ENCODE measurements at regions not wholly inside any gene's neighbourhood (a gene's known extent, or its start where the extent isn't known, plus 50 kb on each side); places are given as distances from the start of the nearest gene placed in this dataset.

GRCh38 chr1:244350027-244350426 is 101.7 kb downstream of the ADSS2 start:
- TF ChIP-seq CTCF (IDR thresholded peaks at IDR 0.05; ENCODE audit: control insufficient read depth, extremely low read depth, insufficient read depth): no peak
- no peak overlapping the region for H3K4me3 ChIP-seq (ENCODE audit: low read depth, low read length)
- no peak for DNase-seq (ENCODE audit: low read depth)

GRCh38 chr1:244352156-244352830 is 99.4 kb downstream of the ADSS2 start:
- no peak for TF ChIP-seq CTCF (IDR thresholded peaks at IDR 0.05; ENCODE audit: control insufficient read depth, extremely low read depth, insufficient read depth)
- DNase-seq (ENCODE audit: low read depth): no peak
- no peak overlapping the region for H3K4me3 ChIP-seq (ENCODE audit: low read depth, low read length)

DNA sequence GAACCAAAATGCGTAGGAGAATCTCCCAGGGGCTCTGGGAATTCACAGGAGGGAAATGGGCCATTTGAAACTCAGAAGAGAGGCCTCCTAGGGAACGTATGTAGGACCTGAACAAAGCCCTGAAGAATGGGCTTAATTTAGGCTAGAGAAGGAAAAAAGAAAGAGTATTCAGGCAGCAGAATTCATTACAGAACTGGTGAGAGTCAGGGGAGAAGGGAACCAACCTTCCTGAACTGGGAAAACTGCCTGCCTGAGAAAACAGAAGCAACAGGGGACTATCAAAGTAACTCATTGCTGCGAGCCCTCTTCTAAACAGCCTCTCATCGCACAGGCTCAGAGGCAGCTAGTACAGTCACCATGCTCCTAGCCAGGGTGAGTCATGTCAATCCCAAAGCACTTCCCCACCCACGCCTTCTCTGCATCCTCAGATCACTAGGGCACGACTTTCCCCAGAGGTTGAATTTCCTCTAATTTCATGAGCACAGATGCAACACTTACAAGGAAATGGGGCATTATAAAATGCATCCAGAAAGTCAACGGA is 98.1 kb downstream of the ADSS2 start:
- H3K4me3 ChIP-seq (ENCODE audit: low read depth, low read length): no peak overlapping the region
- no peak for TF ChIP-seq CTCF (IDR thresholded peaks at IDR 0.05; ENCODE audit: control insufficient read depth, extremely low read depth, insufficient read depth)
- no peak for DNase-seq (ENCODE audit: low read depth)

GRCh38 chr1:244354810-244355278 is 96.9 kb downstream of the ADSS2 start:
- no peak for TF ChIP-seq CTCF (IDR thresholded peaks at IDR 0.05; ENCODE audit: control insufficient read depth, extremely low read depth, insufficient read depth)
- H3K4me3 ChIP-seq (ENCODE audit: low read depth, low read length): no peak overlapping the region
- DNase-seq (ENCODE audit: low read depth): no peak

- no peak overlapping the region for H3K4me3 ChIP-seq (ENCODE audit: low read depth, low read length)
- no peak for DNase-seq (ENCODE audit: low read depth)
- no peak for TF ChIP-seq CTCF (IDR thresholded peaks at IDR 0.05; ENCODE audit: control insufficient read depth, extremely low read depth, insufficient read depth)
Measured at GRCh38 chr1:244356376-244356775, 95.3 kb downstream of the ADSS2 start.
